SK-N-SH treated with all-trans-retinoic acid at 6 μM for 48 hours (cell line): ENCODE measurements at regions not wholly inside any gene's neighbourhood (a gene's known extent, or its start where the extent isn't known, plus 50 kb on each side); places are given as distances from the start of the nearest gene placed in this dataset.

Experiments
- ATAC-seq: fragments of 200-7000 bp; cut with Tn5 transposase; 3 replicates; pipeline ENCODE4 v1.9.1; 2020; ENCODE audit warnings: mild to moderate bottlenecking, moderate library complexity
- ARNTL ChIP-seq: fragments of 450-650 bp; formaldehyde crosslinking; IDR thresholded peaks from 2 replicates; pipeline ENCODE4 v1.5.0; 2020; ENCODE audit warnings: low read depth, mild to moderate bottlenecking, moderate library complexity, borderline replicate concordance
- BACH2 ChIP-seq: fragments of 250-450 bp; sonication (Bioruptor Pico); IDR thresholded peaks from 2 replicates; pipeline ENCODE4 v1.9.0; 2021; ENCODE audit warnings: mild to moderate bottlenecking, borderline replicate concordance
- CSDC2 ChIP-seq: fragments of 250-450 bp; sonication (Bioruptor Pico); IDR thresholded peaks from 2 replicates; pipeline ENCODE4 v1.5.0; 2020; ENCODE audit warnings: mild to moderate bottlenecking, moderate library complexity
- GLIS3 ChIP-seq: fragments of 250-450 bp; sonication (Bioruptor Pico); IDR thresholded peaks from 2 replicates; pipeline ENCODE4 v1.5.0; 2020; ENCODE audit warnings: mild to moderate bottlenecking, moderate library complexity
- ISL1 ChIP-seq: fragments of 250-450 bp; sonication (Bioruptor Pico); IDR thresholded peaks from 2 replicates; pipeline ENCODE4 v2.1.2; 2022; ENCODE audit warnings: mild to moderate bottlenecking, moderate library complexity
- OSR1 ChIP-seq: fragments of 250-450 bp; sonication (Bioruptor Pico); IDR thresholded peaks from 2 replicates; pipeline ENCODE4 v1.8.0; 2022; ENCODE audit warnings: moderate library complexity, mild to moderate bottlenecking, inconsistent platforms
- PPARA ChIP-seq: fragments of 250-450 bp; sonication (Bioruptor Pico); IDR thresholded peaks from 2 replicates; pipeline ENCODE4 v1.5.0; 2020; ENCODE audit warnings: mild to moderate bottlenecking, borderline replicate concordance
- RARB ChIP-seq: fragments of 250-450 bp; sonication (Bioruptor Pico); IDR thresholded peaks from 2 replicates; pipeline ENCODE4 v1.8.0; 2021; ENCODE audit warnings: mild to moderate bottlenecking, moderate library complexity
- SNAI2 ChIP-seq: fragments of 250-450 bp; sonication (Bioruptor Pico); IDR thresholded peaks from 2 replicates; pipeline ENCODE4 v1.5.0; 2020; ENCODE audit warnings: mild to moderate bottlenecking, moderate library complexity
- TCF4 ChIP-seq: fragments of 250-450 bp; sonication (Bioruptor Pico); IDR thresholded peaks from 2 replicates; pipeline ENCODE4 v1.8.0; 2021; ENCODE audit warnings: mild to moderate bottlenecking, moderate library complexity, borderline replicate concordance
- TOX ChIP-seq: fragments of 250-450 bp; sonication (Bioruptor Pico); IDR thresholded peaks from 2 replicates; pipeline ENCODE4 v1.8.0; 2021; ENCODE audit warnings: mild to moderate bottlenecking, moderate library complexity, borderline replicate concordance
- TSHZ2 ChIP-seq: fragments of 250-450 bp; sonication (Bioruptor Pico); IDR thresholded peaks from 2 replicates; pipeline ENCODE4 v1.5.0; 2020; ENCODE audit warnings: mild to moderate bottlenecking, moderate library complexity
- ZC3H10 ChIP-seq: fragments of 250-450 bp; sonication (Bioruptor Pico); IDR thresholded peaks from 2 replicates; pipeline ENCODE4 v1.5.1; 2021; ENCODE audit warnings: mild to moderate bottlenecking, moderate library complexity
- ZFP3 ChIP-seq: fragments of 250-450 bp; sonication (Bioruptor Pico); IDR thresholded peaks from 2 replicates; pipeline ENCODE4 v1.5.0; 2020; ENCODE audit warnings: mild to moderate bottlenecking, moderate library complexity
- ZFP30 ChIP-seq: fragments of 450-650 bp; formaldehyde crosslinking; IDR thresholded peaks from 2 replicates; pipeline ENCODE4 v1.5.0; 2022; ENCODE audit warnings: mild to moderate bottlenecking, moderate library complexity
- ZNF565 ChIP-seq: fragments of 450-650 bp; formaldehyde crosslinking; conservative IDR thresholded peaks from 2 replicates; pipeline ENCODE4 v1.5.0; 2020; ENCODE audit warnings: low read depth, mild to moderate bottlenecking, moderate library complexity
- ZNF70 ChIP-seq: fragments of 450-650 bp; formaldehyde crosslinking; IDR thresholded peaks from 2 replicates; pipeline ENCODE4 v1.5.0; 2020; ENCODE audit warnings: mild to moderate bottlenecking, moderate library complexity
- ZNF8 ChIP-seq: fragments of 450-650 bp; formaldehyde crosslinking; IDR thresholded peaks from 2 replicates; pipeline ENCODE4 v1.5.0; 2020; ENCODE audit warnings: mild to moderate bottlenecking, moderate library complexity
- TF ChIP-seq, protein P1 (sequence below): fragments of 250-450 bp; sonication (Bioruptor Pico); IDR thresholded peaks from 2 replicates; pipeline ENCODE4 v1.8.0; 2021; ENCODE audit warnings: low read depth, mild to moderate bottlenecking, moderate library complexity, borderline replicate concordance
- TF ChIP-seq, protein P2 (sequence below): fragments of 250-450 bp; sonication (Bioruptor Pico); IDR thresholded peaks from 2 replicates; pipeline ENCODE4 v1.5.1; 2020; ENCODE audit warnings: low read depth, mild to moderate bottlenecking, moderate library complexity
- TF ChIP-seq, protein P3 (sequence below): fragments of 250-450 bp; sonication (Bioruptor Pico); IDR thresholded peaks from 2 replicates; pipeline ENCODE4 v1.5.1; 2021; ENCODE audit warnings: mild to moderate bottlenecking, moderate library complexity
- TF ChIP-seq, protein P4 (sequence below): fragments of 250-450 bp; sonication (Bioruptor Pico); IDR thresholded peaks from 2 replicates; pipeline ENCODE4 v1.8.0; 2020; ENCODE audit warnings: mild to moderate bottlenecking, moderate library complexity, borderline replicate concordance

- ATAC-seq, result no peak
- TF ChIP-seq, protein P1, sequence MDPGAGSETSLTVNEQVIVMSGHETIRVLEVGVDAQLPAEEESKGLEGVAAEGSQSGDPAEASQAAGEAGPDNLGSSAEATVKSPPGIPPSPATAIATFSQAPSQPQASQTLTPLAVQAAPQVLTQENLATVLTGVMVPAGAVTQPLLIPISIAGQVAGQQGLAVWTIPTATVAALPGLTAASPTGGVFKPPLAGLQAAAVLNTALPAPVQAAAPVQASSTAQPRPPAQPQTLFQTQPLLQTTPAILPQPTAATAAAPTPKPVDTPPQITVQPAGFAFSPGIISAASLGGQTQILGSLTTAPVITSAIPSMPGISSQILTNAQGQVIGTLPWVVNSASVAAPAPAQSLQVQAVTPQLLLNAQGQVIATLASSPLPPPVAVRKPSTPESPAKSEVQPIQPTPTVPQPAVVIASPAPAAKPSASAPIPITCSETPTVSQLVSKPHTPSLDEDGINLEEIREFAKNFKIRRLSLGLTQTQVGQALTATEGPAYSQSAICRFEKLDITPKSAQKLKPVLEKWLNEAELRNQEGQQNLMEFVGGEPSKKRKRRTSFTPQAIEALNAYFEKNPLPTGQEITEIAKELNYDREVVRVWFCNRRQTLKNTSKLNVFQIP (CRISPR knock-in tag), result no peak
- TF ChIP-seq, protein P2, sequence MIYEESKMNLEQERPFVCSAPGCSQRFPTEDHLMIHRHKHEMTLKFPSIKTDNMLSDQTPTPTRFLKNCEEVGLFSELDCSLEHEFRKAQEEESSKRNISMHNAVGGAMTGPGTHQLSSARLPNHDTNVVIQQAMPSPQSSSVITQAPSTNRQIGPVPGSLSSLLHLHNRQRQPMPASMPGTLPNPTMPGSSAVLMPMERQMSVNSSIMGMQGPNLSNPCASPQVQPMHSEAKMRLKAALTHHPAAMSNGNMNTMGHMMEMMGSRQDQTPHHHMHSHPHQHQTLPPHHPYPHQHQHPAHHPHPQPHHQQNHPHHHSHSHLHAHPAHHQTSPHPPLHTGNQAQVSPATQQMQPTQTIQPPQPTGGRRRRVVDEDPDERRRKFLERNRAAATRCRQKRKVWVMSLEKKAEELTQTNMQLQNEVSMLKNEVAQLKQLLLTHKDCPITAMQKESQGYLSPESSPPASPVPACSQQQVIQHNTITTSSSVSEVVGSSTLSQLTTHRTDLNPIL (CRISPR knock-in tag), result no peak
- no peak for TF ChIP-seq ZNF8 (CRISPR knock-in tag)
- no peak for TF ChIP-seq ZFP3 (CRISPR knock-in tag)
- TF ChIP-seq TCF4 (CRISPR knock-in tag), result no peak
- no peak for TF ChIP-seq SNAI2 (CRISPR knock-in tag)
- no peak for TF ChIP-seq BACH2 (CRISPR knock-in tag)
- no peak for TF ChIP-seq ZNF70 (CRISPR knock-in tag)
- no peak for TF ChIP-seq OSR1 (CRISPR knock-in tag)
- TF ChIP-seq ISL1, result no peak
- TF ChIP-seq, protein P3, sequence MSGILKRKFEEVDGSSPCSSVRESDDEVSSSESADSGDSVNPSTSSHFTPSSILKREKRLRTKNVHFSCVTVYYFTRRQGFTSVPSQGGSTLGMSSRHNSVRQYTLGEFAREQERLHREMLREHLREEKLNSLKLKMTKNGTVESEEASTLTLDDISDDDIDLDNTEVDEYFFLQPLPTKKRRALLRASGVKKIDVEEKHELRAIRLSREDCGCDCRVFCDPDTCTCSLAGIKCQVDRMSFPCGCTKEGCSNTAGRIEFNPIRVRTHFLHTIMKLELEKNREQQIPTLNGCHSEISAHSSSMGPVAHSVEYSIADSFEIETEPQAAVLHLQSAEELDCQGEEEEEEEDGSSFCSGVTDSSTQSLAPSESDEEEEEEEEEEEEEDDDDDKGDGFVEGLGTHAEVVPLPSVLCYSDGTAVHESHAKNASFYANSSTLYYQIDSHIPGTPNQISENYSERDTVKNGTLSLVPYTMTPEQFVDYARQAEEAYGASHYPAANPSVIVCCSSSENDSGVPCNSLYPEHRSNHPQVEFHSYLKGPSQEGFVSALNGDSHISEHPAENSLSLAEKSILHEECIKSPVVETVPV (CRISPR knock-in tag), result no peak
- no peak for TF ChIP-seq ZNF565 (CRISPR knock-in tag)
- no peak for TF ChIP-seq TSHZ2
- TF ChIP-seq, protein P4, sequence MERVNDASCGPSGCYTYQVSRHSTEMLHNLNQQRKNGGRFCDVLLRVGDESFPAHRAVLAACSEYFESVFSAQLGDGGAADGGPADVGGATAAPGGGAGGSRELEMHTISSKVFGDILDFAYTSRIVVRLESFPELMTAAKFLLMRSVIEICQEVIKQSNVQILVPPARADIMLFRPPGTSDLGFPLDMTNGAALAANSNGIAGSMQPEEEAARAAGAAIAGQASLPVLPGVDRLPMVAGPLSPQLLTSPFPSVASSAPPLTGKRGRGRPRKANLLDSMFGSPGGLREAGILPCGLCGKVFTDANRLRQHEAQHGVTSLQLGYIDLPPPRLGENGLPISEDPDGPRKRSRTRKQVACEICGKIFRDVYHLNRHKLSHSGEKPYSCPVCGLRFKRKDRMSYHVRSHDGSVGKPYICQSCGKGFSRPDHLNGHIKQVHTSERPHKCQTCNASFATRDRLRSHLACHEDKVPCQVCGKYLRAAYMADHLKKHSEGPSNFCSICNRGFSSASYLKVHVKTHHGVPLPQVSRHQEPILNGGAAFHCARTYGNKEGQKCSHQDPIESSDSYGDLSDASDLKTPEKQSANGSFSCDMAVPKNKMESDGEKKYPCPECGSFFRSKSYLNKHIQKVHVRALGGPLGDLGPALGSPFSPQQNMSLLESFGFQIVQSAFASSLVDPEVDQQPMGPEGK (CRISPR knock-in tag), result no peak
- no peak for TF ChIP-seq ZFP30 (CRISPR knock-in tag)
- TF ChIP-seq TOX (CRISPR knock-in tag), result no peak
- TF ChIP-seq PPARA, result no peak
- no peak for TF ChIP-seq GLIS3 (CRISPR knock-in tag)
- no peak for TF ChIP-seq CSDC2
- no peak for TF ChIP-seq ARNTL (CRISPR knock-in tag)
- TF ChIP-seq, all 23 proteins: peak for 0
Observed at GRCh38 chr7:18198868-18199267, 171.2 kb upstream of the PRPS1L1 start.

DNA sequence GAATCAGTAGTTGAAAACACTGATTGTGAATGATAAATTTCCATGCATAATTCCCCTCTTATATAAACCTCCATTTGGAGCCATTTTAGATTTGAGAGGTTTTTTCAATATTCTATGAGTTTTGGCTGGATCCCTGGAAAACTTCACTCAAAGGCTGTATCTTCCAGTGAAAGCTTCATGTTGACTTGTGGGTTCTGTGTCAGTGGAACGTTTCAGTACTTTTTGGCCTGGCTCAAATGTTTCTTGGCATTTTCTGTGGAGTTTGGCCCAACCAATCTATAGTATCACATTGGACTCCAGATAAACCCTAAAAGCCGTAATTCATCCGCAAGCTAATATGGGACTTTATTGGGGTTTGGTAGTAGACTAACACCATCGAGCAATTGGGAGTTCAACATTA is 172.6 kb upstream of the PRPS1L1 start:
- TF ChIP-seq BACH2 (CRISPR knock-in tag) (no peak), ISL1 (no peak), ZC3H10 (no peak), ZNF70 (CRISPR knock-in tag) (no peak), TCF4 (CRISPR knock-in tag) (no peak), RARB (CRISPR knock-in tag) (no peak), SNAI2 (CRISPR knock-in tag) (no peak), PPARA (no peak)
- TF ChIP-seq, protein P1 (CRISPR knock-in tag), result no peak
- TF ChIP-seq, protein P3 (CRISPR knock-in tag), result no peak
- no peak for ATAC-seq
